ENCODE measurements at regions not wholly inside any gene's neighbourhood (a gene's known extent, or its start where the extent isn't known, plus 50 kb on each side); places are given as distances from the start of the nearest gene placed in this dataset.

- TF ChIP-seq CTCF (IDR thresholded peaks at IDR 0.05; ENCODE audit: insufficient read depth, low read length, poor library complexity, severe bottlenecking) (no peak), EZH2phosphoT487 (conservative IDR thresholded peaks at IDR 0.05; ENCODE audit: low read length) (no peak)
Measured at GRCh38 chr7:106720641-106721040, 59.7 kb upstream of the CCDC71L start.
